ENCODE measurements at regions not wholly inside any gene's neighbourhood (a gene's known extent, or its start where the extent isn't known, plus 50 kb on each side); places are given as distances from the start of the nearest gene placed in this dataset.

DNA sequence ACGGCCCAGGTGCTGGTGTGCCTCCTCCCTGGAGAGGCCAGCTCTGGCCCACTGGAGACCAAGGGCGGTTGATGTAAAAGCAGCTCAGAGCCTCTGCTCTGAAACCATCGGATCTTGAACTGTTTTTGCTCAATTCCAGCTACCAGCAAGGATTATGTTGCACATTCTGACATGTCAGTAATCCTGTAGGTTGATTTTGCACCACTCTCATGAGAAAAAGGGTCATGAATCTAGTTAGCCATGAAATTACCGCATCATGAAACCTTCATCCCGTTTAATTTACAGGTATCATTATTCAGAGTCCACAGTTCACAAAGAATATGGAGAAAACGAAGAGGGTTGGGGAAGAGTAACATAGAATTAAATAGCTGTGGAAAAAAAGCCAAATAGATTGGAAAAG is 120.4 kb upstream of the NSMCE3 start:
- TF ChIP-seq, protein P1, sequence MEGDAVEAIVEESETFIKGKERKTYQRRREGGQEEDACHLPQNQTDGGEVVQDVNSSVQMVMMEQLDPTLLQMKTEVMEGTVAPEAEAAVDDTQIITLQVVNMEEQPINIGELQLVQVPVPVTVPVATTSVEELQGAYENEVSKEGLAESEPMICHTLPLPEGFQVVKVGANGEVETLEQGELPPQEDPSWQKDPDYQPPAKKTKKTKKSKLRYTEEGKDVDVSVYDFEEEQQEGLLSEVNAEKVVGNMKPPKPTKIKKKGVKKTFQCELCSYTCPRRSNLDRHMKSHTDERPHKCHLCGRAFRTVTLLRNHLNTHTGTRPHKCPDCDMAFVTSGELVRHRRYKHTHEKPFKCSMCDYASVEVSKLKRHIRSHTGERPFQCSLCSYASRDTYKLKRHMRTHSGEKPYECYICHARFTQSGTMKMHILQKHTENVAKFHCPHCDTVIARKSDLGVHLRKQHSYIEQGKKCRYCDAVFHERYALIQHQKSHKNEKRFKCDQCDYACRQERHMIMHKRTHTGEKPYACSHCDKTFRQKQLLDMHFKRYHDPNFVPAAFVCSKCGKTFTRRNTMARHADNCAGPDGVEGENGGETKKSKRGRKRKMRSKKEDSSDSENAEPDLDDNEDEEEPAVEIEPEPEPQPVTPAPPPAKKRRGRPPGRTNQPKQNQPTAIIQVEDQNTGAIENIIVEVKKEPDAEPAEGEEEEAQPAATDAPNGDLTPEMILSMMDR (IDR thresholded peaks at IDR 0.05; ENCODE audit: borderline replicate concordance, extremely low read depth, low read length, poor library complexity, severe bottlenecking): no peak
- no peak for TF ChIP-seq EZH2 (IDR thresholded peaks at IDR 0.05; ENCODE audit: borderline replicate concordance, low read depth, low read length, severe bottlenecking)
